B cell (primary cell): ENCODE measurements at regions not wholly inside any gene's neighbourhood (a gene's known extent, or its start where the extent isn't known, plus 50 kb on each side); places are given as distances from the start of the nearest gene placed in this dataset.

Experiments used
- CTCF ChIP-seq: fragments of 200-600 bp; IDR thresholded peaks from one replicate; pipeline ENCODE4 v1.8.0; 2022; ENCODE audit warnings: antibody characterized with exemption, mild to moderate bottlenecking
- EZH2 ChIP-seq: IDR thresholded peaks from 2 replicates; pipeline ENCODE4 v1.6.1; 2012; ENCODE audit warnings: borderline replicate concordance, low read depth, mild to moderate bottlenecking, moderate library complexity, low read length; ENCODE audit not compliant: insufficient read depth, poor library complexity, severe bottlenecking

DNA sequence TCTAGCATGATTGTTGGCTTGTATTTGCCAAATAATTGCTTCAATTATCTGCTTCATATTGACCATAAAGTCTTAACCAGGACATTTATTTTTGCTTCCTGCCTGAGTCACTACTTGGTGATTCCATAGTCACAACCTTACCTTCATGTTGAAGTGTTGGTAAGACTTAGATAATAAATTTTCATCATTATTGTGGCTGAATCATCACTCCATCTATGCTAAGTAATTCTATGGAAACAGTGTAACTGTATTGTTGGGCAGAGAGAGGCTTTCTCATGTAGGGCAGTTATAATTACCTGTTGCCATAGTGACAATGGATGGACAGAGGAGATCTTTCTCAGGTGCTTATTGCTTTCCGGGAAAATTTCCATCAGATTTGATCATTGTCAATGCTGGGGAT, 330.7 kb upstream of the LRRC3B start:
- no peak for TF ChIP-seq EZH2
- no peak for TF ChIP-seq CTCF
